D721Med (cell line): ENCODE measurements at regions not wholly inside any gene's neighbourhood (a gene's known extent, or its start where the extent isn't known, plus 50 kb on each side); places are given as distances from the start of the nearest gene placed in this dataset.

Source experiments
- DNase-seq: peaks from one replicate; pipeline ENCODE4 v3.0.0; 2011; ENCODE audit warnings: low spot score; ENCODE audit not compliant: insufficient read length
- FAIRE-seq: peaks from 2 replicates; lab custom pipeline; 2011; peaks lifted over from hg19 to GRCh38; lab: Jason Lieb, UNC
- CTCF ChIP-seq: IDR thresholded peaks from 2 replicates; pipeline ENCODE4 v1.5.1; 2012; ENCODE audit warnings: mild to moderate bottlenecking, control low read depth; ENCODE audit not compliant: insufficient read depth; ENCODE audit errors: missing control alignments

DNA sequence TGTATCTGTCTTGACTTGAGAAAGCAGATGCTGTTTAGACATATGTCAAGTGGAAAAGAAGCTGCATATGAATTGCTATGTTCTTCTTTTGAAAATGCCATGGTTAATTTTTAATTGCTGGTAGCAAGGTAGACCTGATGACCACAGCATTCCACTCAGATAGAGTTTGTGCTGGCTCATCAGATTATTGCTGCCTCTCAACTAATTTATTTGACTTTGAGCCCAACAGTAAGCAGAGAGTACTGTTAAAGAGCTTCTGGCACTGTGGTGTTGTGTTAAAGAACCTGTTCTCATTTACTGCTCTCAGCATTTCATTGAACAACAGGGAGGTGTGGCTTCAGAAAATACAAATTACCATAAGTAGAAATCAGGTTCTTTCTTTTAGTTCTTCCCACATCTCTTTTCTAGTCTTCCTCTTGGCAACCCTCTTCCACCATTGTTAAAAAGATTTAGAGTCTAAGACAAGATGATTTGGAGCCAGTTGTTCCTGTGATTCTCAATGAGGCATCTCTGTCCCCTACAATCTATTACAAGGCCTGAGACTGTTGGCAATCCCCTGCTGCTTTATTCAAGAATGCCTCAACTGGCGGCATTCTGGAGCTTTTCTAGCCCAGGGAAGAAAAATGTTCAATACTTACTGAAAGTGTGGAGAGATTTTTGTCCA, 967.6 kb upstream of the GJE1 start:
- no peak for TF ChIP-seq CTCF
- DNase-seq (no peak), FAIRE-seq (no peak)

DNA sequence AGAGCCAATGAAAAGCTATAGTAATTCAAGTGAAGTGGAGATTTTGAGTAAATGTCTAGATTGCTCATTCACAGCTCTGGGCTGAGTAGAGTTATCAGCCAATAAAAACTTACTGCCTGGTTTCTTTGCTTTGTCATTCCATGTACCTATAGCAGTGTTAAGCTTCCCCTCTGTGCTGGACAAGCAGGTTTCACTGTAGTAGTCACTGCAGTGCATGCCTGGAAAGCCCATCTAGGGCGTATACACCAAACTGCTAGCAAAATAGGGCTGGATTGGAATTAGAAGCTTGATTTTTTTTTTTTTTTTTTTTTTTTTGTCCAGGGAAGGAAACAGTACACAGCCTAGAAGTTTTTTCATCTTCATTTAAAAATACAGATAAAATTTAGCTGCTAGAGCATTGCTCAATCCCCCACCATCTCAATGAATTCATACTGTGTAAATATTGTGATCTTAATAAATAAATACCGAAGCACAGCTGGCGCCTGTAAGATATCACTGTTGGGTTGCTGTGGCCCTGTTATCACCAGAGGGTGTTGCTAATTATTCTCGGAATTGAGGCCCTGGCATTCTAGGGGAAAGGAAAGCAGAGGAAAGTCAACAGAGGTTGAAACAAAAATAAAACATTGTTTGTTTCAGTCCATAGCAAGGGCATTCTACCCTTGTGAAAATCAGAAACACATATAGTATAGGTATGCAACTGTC, 968.5 kb upstream of the GJE1 start:
- no peak for TF ChIP-seq CTCF
- FAIRE-seq (no peak), DNase-seq (no peak)

- DNase-seq (no peak), FAIRE-seq (no peak)
- no peak for TF ChIP-seq CTCF
Observed at GRCh38 chr6:141163107-141163506, 969.6 kb upstream of the GJE1 start.

DNA sequence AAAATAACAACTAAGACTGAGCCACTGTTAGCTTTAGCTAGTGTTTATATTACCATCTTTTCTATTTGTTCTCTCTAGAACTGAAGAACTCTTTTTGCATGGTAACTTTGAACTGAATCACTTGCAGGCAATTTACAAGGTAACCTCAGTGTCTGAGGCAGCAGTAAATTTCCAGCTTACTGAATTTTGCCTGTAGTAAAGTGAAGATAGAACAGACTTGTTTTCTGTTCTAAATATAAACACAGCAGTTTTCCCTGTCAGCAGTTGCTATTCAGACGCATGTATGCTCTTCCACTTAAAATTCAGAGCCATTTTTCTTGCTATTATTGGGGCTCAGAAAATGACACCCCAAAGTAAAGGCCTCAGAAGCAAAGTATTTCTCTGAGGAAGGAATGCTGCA, 974.0 kb upstream of the GJE1 start:
- DNase-seq (no peak), FAIRE-seq (no peak)
- no peak for TF ChIP-seq CTCF

- FAIRE-seq, result no peak
- no peak for TF ChIP-seq CTCF
- no peak for DNase-seq
Observed at GRCh38 chr6:141153563-141153962, 979.2 kb upstream of the GJE1 start.

DNA sequence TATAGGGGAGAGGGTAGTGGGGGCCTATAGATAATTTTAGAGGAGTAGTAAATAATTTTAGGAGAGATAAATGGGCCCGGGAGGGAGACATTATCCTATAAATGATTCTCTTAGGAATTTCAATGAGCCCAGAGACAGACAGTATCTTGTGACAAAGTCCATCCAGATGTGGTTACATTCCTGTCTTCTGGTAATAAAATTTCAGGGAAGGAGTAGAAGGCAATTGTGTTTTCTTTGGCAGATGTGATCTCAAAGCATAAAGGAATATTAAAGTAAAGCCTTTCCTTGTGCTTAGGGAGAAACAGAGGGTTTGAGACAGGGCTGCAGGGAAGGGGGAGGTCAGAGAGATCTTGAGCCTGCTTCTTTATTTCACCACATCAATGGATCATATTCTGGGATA, 979.8 kb upstream of the GJE1 start:
- no peak for TF ChIP-seq CTCF
- FAIRE-seq, result no peak

More for the DNA sequence above, 979.8 kb upstream of the GJE1 start:
- DNase-seq, result no peak
